SK-N-SH (cell line): ENCODE measurements at regions not wholly inside any gene's neighbourhood (a gene's known extent, or its start where the extent isn't known, plus 50 kb on each side); places are given as distances from the start of the nearest gene placed in this dataset.

Experiments
- CTCF ChIA-PET: fragments of 300-600, 350-600 bp; formaldehyde crosslinking; extraction: SDS; loops from one replicate; lab custom pipeline; 2021; lab: Yijun Ruan, JAX
- POLR2A ChIA-PET: fragments of 350-600 bp; sonication (Branson Sonifier 250); formaldehyde crosslinking; extraction: SDS; loops from one replicate; lab custom pipeline; 2020; ENCODE audit warnings: antibody characterized with exemption, inconsistent platforms; lab: Yijun Ruan, JAX
- DNase-seq: peaks from one replicate; pipeline ENCODE4 v3.0.0; 2012
- H2AFZ ChIP-seq: fragments of 200-600 bp; sonication (generic); 2 replicates; pipeline ENCODE4 v1.8.1; 2016; ENCODE audit warnings: antibody characterized with exemption, mild to moderate bottlenecking, low read depth
- H3F3A ChIP-seq: fragments of 200-600 bp; sonication (generic); replicated peaks from 2 replicates; pipeline ENCODE3; 2016; ENCODE audit warnings: antibody characterized with exemption, mild to moderate bottlenecking; ENCODE audit not compliant: insufficient read depth
- H3K27ac ChIP-seq, 2 experiments: fragments of 200-500 bp in 1 of 2; fragments of 200-600 bp in 1 of 2; sonication (Bioruptor generic) in 1 of 2; sonication (generic), shearing (Covaris generic) in 1 of 2; 2 replicates each; pipeline versions ENCODE4 v1.5.1 to v1.6.1; 2014 to 2016; ENCODE audit warnings: low read depth in 2 of 2, inconsistent platforms in 1 of 2, low read length in 1 of 2, mild to moderate bottlenecking in 1 of 2, mixed read lengths in 1 of 2
- H3K27me3 ChIP-seq: fragments of 200-600 bp; sonication (generic), shearing (Covaris generic); 2 replicates; pipeline ENCODE4 v1.6.1; 2016; ENCODE audit warnings: mixed run types; ENCODE audit not compliant: insufficient read depth
- H3K36me3 ChIP-seq, 2 experiments: fragments of 200-500 bp in 1 of 2; fragments of 200-600 bp in 1 of 2; sonication (Bioruptor generic) in 1 of 2; sonication (generic) in 1 of 2; replicated peaks in 1 of 2; 2 replicates each; pipeline versions ENCODE3 to v1.5.1; 2014 to 2016; ENCODE audit warnings: low read length in 1 of 2, mild to moderate bottlenecking in 1 of 2; ENCODE audit not compliant: insufficient read depth in 2 of 2, control insufficient read depth in 1 of 2
- H3K4me1 ChIP-seq, 2 experiments: fragments of 200-500 bp in 1 of 2; fragments of 200-600 bp in 1 of 2; sonication (Bioruptor generic) in 1 of 2; sonication (generic), shearing (Covaris generic) in 1 of 2; 2 replicates each; pipeline versions ENCODE4 v1.5.1 to v1.6.1; 2014 to 2016; ENCODE audit warnings: low read depth in 1 of 2, low read length in 1 of 2, mixed run types in 1 of 2; ENCODE audit not compliant: insufficient read depth in 2 of 2, control insufficient read depth in 1 of 2
- H3K4me2 ChIP-seq: fragments of 200-600 bp; sonication (generic), shearing (Covaris generic); 2 replicates; pipeline ENCODE4 v1.6.1; 2017; ENCODE audit warnings: mixed run types
- H3K4me3 ChIP-seq, 2 experiments: fragments of 200-500 bp in 1 of 2; fragments of 200-600 bp in 1 of 2; sonication (Bioruptor generic) in 1 of 2; sonication (generic), shearing (Covaris generic) in 1 of 2; 2 replicates each; pipeline versions ENCODE4 v1.5.1 to v1.8.1; 2014 to 2016; ENCODE audit warnings: low read depth in 2 of 2, inconsistent platforms in 1 of 2, low read length in 1 of 2, mild to moderate bottlenecking in 1 of 2, mixed read lengths in 1 of 2, moderate library complexity in 1 of 2
- H3K79me2 ChIP-seq: fragments of 200-600 bp; sonication (generic); 2 replicates; pipeline ENCODE4 v1.8.1; 2017; ENCODE audit warnings: mild to moderate bottlenecking; ENCODE audit not compliant: insufficient read depth
- H3K9ac ChIP-seq: fragments of 200-600 bp; sonication (generic); 2 replicates; pipeline ENCODE4 v1.6.1; 2017; ENCODE audit warnings: mixed run types
- H3K9me2 ChIP-seq: fragments of 200-600 bp; sonication (generic); 2 replicates; pipeline ENCODE4 v1.6.1; 2017; ENCODE audit warnings: mixed run types
- H3K9me3 ChIP-seq: fragments of 200-600 bp; sonication (generic); 2 replicates; pipeline ENCODE4 v1.6.1; 2017; ENCODE audit warnings: mixed run types, mild to moderate bottlenecking, moderate library complexity
- H4K20me1 ChIP-seq: fragments of 200-600 bp; sonication (generic); 2 replicates; pipeline ENCODE4 v1.6.1; 2017; ENCODE audit warnings: mild to moderate bottlenecking, mixed run types; ENCODE audit not compliant: insufficient read depth
- CHD2 ChIP-seq: fragments of 150-350 bp; IDR thresholded peaks from 2 replicates; pipeline ENCODE4 v1.6.1; 2018; ENCODE audit warnings: low read length; ENCODE audit not compliant: partially characterized antibody
- ELF1 ChIP-seq: IDR thresholded peaks from 2 replicates; pipeline ENCODE4 v1.4.0; 2012
- EP300 ChIP-seq, 2 experiments: IDR thresholded peaks; 2 replicates each; pipeline versions ENCODE4 v1.4.0 to v1.6.1; 2012; ENCODE audit warnings: borderline replicate concordance in 1 of 2, low read depth in 1 of 2, low read length in 1 of 2
- EZH2phosphoT487 ChIP-seq: fragments of 200-600 bp; sonication (generic); IDR thresholded peaks from 2 replicates; pipeline ENCODE4 v1.6.1; 2017; ENCODE audit warnings: low read depth, mixed run types, mild to moderate bottlenecking, antibody characterized with exemption, moderate library complexity, borderline replicate concordance
- GABPA ChIP-seq: IDR thresholded peaks from 2 replicates; pipeline ENCODE4 v1.4.0; 2012; ENCODE audit warnings: low read depth, mild to moderate bottlenecking
- JUND ChIP-seq: IDR thresholded peaks from 2 replicates; pipeline ENCODE4 v1.4.0; 2012
- NFIC ChIP-seq: IDR thresholded peaks from 2 replicates; pipeline ENCODE4 v1.4.0; 2012; ENCODE audit warnings: borderline replicate concordance
- NRF1 ChIP-seq: IDR thresholded peaks from 2 replicates; pipeline ENCODE4 v1.6.1; 2012; ENCODE audit warnings: low read depth, mild to moderate bottlenecking, low read length
- RAD21 ChIP-seq: IDR thresholded peaks from 2 replicates; pipeline ENCODE4 v1.6.1; 2012; ENCODE audit warnings: mild to moderate bottlenecking, low read length
- RCOR1 ChIP-seq: fragments of 150-350 bp; IDR thresholded peaks from 2 replicates; pipeline ENCODE4 v1.6.1; 2017; ENCODE audit warnings: antibody characterized with exemption, low read length
- RXRA ChIP-seq: IDR thresholded peaks from 2 replicates; pipeline ENCODE4 v1.4.0; 2012; ENCODE audit warnings: low read depth, mild to moderate bottlenecking, borderline replicate concordance
- SMC3 ChIP-seq: IDR thresholded peaks from 2 replicates; pipeline ENCODE4 v1.6.1; 2012; ENCODE audit warnings: low read depth, low read length, improper control_type of control experiment
- TEAD4 ChIP-seq: IDR thresholded peaks from 2 replicates; pipeline ENCODE4 v1.4.0; 2012; ENCODE audit warnings: mild to moderate bottlenecking, borderline replicate concordance; ENCODE audit not compliant: insufficient read depth
- YY1 ChIP-seq: IDR thresholded peaks from 2 replicates; pipeline ENCODE4 v1.4.0; 2012; ENCODE audit warnings: low read depth, mild to moderate bottlenecking
- WGBS: methylation state at CpG from one replicate; pipeline ENCODE4 v1.1.6; 2017; ENCODE audit warnings: low lambda C conversion rate; 5-methylcytosine and 5-hydroxymethylcytosine counted together
- TF ChIP-seq, protein P1 (sequence below): IDR thresholded peaks from 2 replicates; pipeline ENCODE4; 2012
- TF ChIP-seq, protein P2 (sequence below): IDR thresholded peaks from 2 replicates; pipeline ENCODE4 v1.4.0; 2012; ENCODE audit warnings: low read depth
- TF ChIP-seq, protein P3 (sequence below): IDR thresholded peaks from 2 replicates; pipeline ENCODE4 v1.4.0; 2012; ENCODE audit warnings: low read depth, borderline replicate concordance
- TF ChIP-seq, protein P4 (sequence below): fragments of 200-600 bp; sonication (generic); IDR thresholded peaks from 2 replicates; pipeline ENCODE4 v1.6.1; 2017; ENCODE audit warnings: antibody characterized with exemption, mild to moderate bottlenecking, moderate library complexity
- TF ChIP-seq, protein P5 (sequence below): IDR thresholded peaks from 2 replicates; pipeline ENCODE4 v1.4.0; 2012; ENCODE audit warnings: low read depth, borderline replicate concordance

DNA sequence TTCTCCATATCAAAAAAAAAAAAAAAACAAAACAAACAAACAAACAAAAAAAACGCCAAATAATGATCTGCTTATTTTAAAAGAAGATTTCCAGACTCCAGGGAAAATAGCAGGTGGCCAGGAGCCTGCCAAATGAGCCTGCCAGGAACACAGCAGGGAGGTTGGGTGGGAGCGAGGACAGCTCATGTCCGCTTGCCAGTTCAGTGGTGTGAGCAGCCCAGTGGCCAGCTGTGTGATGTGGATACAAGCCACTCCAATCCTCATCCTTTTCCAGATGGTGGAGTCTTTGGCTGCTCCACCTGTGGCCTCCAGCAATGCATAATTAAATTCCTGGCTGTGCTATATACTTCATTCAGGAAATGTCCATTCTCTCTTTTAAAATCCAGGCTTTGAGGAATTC, 1025.1 kb upstream of the C9orf72 start:
- peak; percentile 3 for DNase-seq
- Histone ChIP-seq H3K36me3 (no peaks in the 10 kb centered on the region), H3K4me1 (peaks cover 0 to 3% of the 10 kb centered on the region in 2 experiments; a peak in 2 of 4 replicates), H3F3A (no peaks in the 10 kb centered on the region), H3K4me3 (no peak overlapping the region), H3K27ac (peak overlapping the region in 1 of 2 experiments; percentile 34; a peak in 1 of 4 replicates), H2AFZ (no peak overlapping the region), H4K20me1 (no peaks in the 10 kb centered on the region), H3K9me2 (no peaks in the 10 kb centered on the region), H3K79me2 (no peaks in the 10 kb centered on the region), H3K4me2 (no peak overlapping the region), H3K27me3 (no peaks in the 10 kb centered on the region), H3K9me3 (no peaks in the 10 kb centered on the region), H3K9ac (no peak overlapping the region)
- 45% methylated on average over 1 of the region's 3 CpGs for WGBS
- ChIA-PET POLR2A (no interaction called here), CTCF (interaction anchor here (1.0 kb wide), 1 partner anchor 10 kb away, joined by 3 read pairs; no protein-coding TSS in a partner anchor)
- TF ChIP-seq, protein P1, sequence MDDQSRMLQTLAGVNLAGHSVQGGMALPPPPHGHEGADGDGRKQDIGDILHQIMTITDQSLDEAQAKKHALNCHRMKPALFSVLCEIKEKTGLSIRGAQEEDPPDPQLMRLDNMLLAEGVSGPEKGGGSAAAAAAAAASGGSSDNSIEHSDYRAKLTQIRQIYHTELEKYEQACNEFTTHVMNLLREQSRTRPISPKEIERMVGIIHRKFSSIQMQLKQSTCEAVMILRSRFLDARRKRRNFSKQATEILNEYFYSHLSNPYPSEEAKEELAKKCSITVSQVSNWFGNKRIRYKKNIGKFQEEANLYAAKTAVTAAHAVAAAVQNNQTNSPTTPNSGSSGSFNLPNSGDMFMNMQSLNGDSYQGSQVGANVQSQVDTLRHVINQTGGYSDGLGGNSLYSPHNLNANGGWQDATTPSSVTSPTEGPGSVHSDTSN: no peak
- TF ChIP-seq JUND (no peak), NRF1 (no peak), SMC3 (no peak), GABPA (no peak), TEAD4 (no peak), EP300 (IDR thresholded peaks at IDR 0.05; ENCODE audit: borderline replicate concordance in 1 of 2, low read depth in 1 of 2, low read length in 1 of 2) (no peak), RCOR1 (no peak), RXRA (no peak), EZH2phosphoT487 (no peak), RAD21 (no peak), YY1 (no peak), CHD2 (no peak), ELF1 (no peak), NFIC (no peak)
- TF ChIP-seq, protein P2, sequence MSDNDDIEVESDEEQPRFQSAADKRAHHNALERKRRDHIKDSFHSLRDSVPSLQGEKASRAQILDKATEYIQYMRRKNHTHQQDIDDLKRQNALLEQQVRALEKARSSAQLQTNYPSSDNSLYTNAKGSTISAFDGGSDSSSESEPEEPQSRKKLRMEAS: no peak
- TF ChIP-seq, protein P3, sequence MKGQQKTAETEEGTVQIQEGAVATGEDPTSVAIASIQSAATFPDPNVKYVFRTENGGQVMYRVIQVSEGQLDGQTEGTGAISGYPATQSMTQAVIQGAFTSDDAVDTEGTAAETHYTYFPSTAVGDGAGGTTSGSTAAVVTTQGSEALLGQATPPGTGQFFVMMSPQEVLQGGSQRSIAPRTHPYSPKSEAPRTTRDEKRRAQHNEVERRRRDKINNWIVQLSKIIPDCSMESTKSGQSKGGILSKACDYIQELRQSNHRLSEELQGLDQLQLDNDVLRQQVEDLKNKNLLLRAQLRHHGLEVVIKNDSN: no peak
- TF ChIP-seq, protein P4, sequence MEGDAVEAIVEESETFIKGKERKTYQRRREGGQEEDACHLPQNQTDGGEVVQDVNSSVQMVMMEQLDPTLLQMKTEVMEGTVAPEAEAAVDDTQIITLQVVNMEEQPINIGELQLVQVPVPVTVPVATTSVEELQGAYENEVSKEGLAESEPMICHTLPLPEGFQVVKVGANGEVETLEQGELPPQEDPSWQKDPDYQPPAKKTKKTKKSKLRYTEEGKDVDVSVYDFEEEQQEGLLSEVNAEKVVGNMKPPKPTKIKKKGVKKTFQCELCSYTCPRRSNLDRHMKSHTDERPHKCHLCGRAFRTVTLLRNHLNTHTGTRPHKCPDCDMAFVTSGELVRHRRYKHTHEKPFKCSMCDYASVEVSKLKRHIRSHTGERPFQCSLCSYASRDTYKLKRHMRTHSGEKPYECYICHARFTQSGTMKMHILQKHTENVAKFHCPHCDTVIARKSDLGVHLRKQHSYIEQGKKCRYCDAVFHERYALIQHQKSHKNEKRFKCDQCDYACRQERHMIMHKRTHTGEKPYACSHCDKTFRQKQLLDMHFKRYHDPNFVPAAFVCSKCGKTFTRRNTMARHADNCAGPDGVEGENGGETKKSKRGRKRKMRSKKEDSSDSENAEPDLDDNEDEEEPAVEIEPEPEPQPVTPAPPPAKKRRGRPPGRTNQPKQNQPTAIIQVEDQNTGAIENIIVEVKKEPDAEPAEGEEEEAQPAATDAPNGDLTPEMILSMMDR: no peak
- TF ChIP-seq, protein P5, sequence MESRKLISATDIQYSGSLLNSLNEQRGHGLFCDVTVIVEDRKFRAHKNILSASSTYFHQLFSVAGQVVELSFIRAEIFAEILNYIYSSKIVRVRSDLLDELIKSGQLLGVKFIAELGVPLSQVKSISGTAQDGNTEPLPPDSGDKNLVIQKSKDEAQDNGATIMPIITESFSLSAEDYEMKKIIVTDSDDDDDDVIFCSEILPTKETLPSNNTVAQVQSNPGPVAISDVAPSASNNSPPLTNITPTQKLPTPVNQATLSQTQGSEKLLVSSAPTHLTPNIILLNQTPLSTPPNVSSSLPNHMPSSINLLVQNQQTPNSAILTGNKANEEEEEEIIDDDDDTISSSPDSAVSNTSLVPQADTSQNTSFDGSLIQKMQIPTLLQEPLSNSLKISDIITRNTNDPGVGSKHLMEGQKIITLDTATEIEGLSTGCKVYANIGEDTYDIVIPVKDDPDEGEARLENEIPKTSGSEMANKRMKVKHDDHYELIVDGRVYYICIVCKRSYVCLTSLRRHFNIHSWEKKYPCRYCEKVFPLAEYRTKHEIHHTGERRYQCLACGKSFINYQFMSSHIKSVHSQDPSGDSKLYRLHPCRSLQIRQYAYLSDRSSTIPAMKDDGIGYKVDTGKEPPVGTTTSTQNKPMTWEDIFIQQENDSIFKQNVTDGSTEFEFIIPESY: no peak
